ENCODE measurements at regions not wholly inside any gene's neighbourhood (a gene's known extent, or its start where the extent isn't known, plus 50 kb on each side); places are given as distances from the start of the nearest gene placed in this dataset.

GRCh38 chr5:169521366-169521983 is 62.1 kb upstream of the SPDL1 start:
- TF ChIP-seq CTCF (IDR thresholded peaks at IDR 0.05; ENCODE audit: extremely low read depth in 1 of 2, insufficient read depth in 1 of 2, low read depth in 1 of 2, low read length in 2 of 2) (no peak), EZH2 (IDR thresholded peaks at IDR 0.05; ENCODE audit: borderline replicate concordance, low read depth, low read length, severe bottlenecking) (no peak)

Measured in endothelial cell of umbilical vein (primary cell).